Endometrial microvascular endothelial cells (primary cell): ENCODE measurements at regions not wholly inside any gene's neighbourhood (a gene's known extent, or its start where the extent isn't known, plus 50 kb on each side); places are given as distances from the start of the nearest gene placed in this dataset.
"Not testable (repeated sequence)": the region's sequence is repeated elsewhere in the genome, so short reads cannot be mapped to it uniquely, and the experiment has no call there.

ENCODE experiments used
- in situ Hi-C: cut with HindIII; loops from 2 replicates; pipeline ENCODE4 v1.10.0; 2017; ENCODE audit warnings: low sequenced_read_pairs, low pct_unique_long_range_greater_than_20kb; ENCODE audit errors: inconsistent ontology term

GRCh38 chr12:85617307-85618091, 218.7 kb downstream of the RASSF9 start:
- in situ Hi-C loops: no loop called here

- in situ Hi-C loops: no loop called here
Observed at GRCh38 chr12:85621041-85621440, 215.2 kb downstream of the RASSF9 start.

- in situ Hi-C loops: no loop called here
Observed at GRCh38 chr12:85623763-85624162, 212.4 kb downstream of the RASSF9 start.

GRCh38 chr12:85625467-85625866, 210.7 kb downstream of the RASSF9 start:
- in situ Hi-C loops: no loop called here

GRCh38 chr12:85626001-85626783, 210.0 kb downstream of the RASSF9 start:
- in situ Hi-C loops: no loop called here

GRCh38 chr12:85626784-85627171, 209.4 kb downstream of the RASSF9 start:
- in situ Hi-C loops: no loop called here

- in situ Hi-C loops: no loop called here
Observed at GRCh38 chr12:85627584-85627983, 208.6 kb downstream of the RASSF9 start.

- in situ Hi-C loops: not testable (repeated sequence)
Observed at GRCh38 chr12:85628562-85628961, 207.6 kb downstream of the RASSF9 start.

GRCh38 chr12:85630851-85631250, 205.4 kb downstream of the RASSF9 start:
- in situ Hi-C loops: no loop called here

GRCh38 chr12:85632390-85632789, 203.8 kb downstream of the RASSF9 start:
- in situ Hi-C loops: no loop called here

GRCh38 chr12:85633491-85633890, 202.7 kb downstream of the RASSF9 start:
- in situ Hi-C loops: no loop called here

GRCh38 chr12:85639834-85640233, 196.4 kb downstream of the RASSF9 start:
- in situ Hi-C loops: no loop called here

- in situ Hi-C loops: no loop called here
Observed at GRCh38 chr12:85641796-85642195, 194.4 kb downstream of the RASSF9 start.

- in situ Hi-C loops: no loop called here
Observed at GRCh38 chr12:85642288-85642687, 193.9 kb downstream of the RASSF9 start.

GRCh38 chr12:85642808-85643207, 193.4 kb downstream of the RASSF9 start:
- in situ Hi-C loops: no loop called here

- in situ Hi-C loops: no loop called here
Observed at GRCh38 chr12:85644508-85644907, 191.7 kb downstream of the RASSF9 start.

- in situ Hi-C loops: no loop called here
Observed at GRCh38 chr12:85653731-85654455, 182.3 kb downstream of the RASSF9 start.

GRCh38 chr12:85654456-85654840, 181.8 kb downstream of the RASSF9 start:
- in situ Hi-C loops: no loop called here

- in situ Hi-C loops: no loop called here
Observed at GRCh38 chr12:85656561-85656960, 179.6 kb downstream of the RASSF9 start.

- in situ Hi-C loops: no loop called here
Observed at GRCh38 chr12:85657251-85657650, 179.0 kb downstream of the RASSF9 start.
